Glutamatergic neuron (in vitro differentiated cells): ENCODE measurements at regions not wholly inside any gene's neighbourhood (a gene's known extent, or its start where the extent isn't known, plus 50 kb on each side); places are given as distances from the start of the nearest gene placed in this dataset.

ENCODE experiments used
- DNase-seq: peaks from one replicate; pipeline ENCODE4 v3.0.0; 2022
- H3K27ac Mint-ChIP-seq: one replicate; pipeline ENCODE4 v1.8.0; 2020; ENCODE audit warnings: mild to moderate bottlenecking, mixed read lengths, inconsistent platforms; ENCODE audit not compliant: unreplicated experiment
- H3K27me3 Mint-ChIP-seq: one replicate; pipeline ENCODE4 v1.8.0; 2020; ENCODE audit warnings: mild to moderate bottlenecking, moderate library complexity, mixed read lengths, inconsistent platforms; ENCODE audit not compliant: unreplicated experiment
- H3K36me3 Mint-ChIP-seq: one replicate; pipeline ENCODE4 v1.8.0; 2020; ENCODE audit warnings: mild to moderate bottlenecking, mixed read lengths, inconsistent platforms; ENCODE audit not compliant: unreplicated experiment
- H3K4me1 Mint-ChIP-seq: one replicate; pipeline ENCODE4 v1.8.0; 2020; ENCODE audit warnings: mild to moderate bottlenecking, low read depth, mixed read lengths, inconsistent platforms; ENCODE audit not compliant: unreplicated experiment
- H3K4me3 Mint-ChIP-seq: one replicate; pipeline ENCODE4 v1.8.0; 2020; ENCODE audit warnings: mild to moderate bottlenecking, mixed read lengths, inconsistent platforms; ENCODE audit not compliant: unreplicated experiment
- H3K9me3 Mint-ChIP-seq: one replicate; pipeline ENCODE4 v1.8.0; 2020; ENCODE audit warnings: mild to moderate bottlenecking, moderate library complexity, mixed read lengths, inconsistent platforms; ENCODE audit not compliant: unreplicated experiment
- TF ChIP-seq, protein P1 (sequence below): fragments of 200-600 bp; sonication (generic); IDR thresholded peaks from one replicate; pipeline ENCODE4 v1.5.0; 2021; ENCODE audit not compliant: partially characterized antibody, unreplicated experiment

DNA sequence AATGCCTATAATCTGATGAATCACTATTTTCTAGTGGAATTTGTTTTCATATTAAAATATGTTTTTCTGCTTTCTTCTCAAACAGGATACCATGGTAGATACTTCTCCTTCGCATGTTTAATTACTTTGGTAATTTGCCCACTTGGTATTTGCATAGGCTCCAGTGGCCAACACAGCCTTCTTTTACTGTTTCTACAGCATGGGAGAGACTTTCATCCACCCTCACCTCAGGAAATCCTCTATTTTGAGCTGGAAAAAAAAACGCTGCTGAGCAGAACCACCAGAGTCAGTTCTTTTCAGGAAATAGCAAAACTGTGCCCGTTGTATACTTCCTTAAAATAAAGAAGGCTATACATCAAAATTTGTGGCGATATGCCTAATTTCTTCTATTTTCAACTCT is 213.3 kb downstream of the MDFIC start:
- no peak for DNase-seq
- Mint-ChIP-seq H3K9me3 (no peaks in the 10 kb centered on the region), H3K4me3 (no peak overlapping the region), H3K4me1 (no peaks in the 10 kb centered on the region), H3K27ac (no peak overlapping the region), H3K36me3 (no peaks in the 10 kb centered on the region), H3K27me3 (no peaks in the 10 kb centered on the region)
- TF ChIP-seq, protein P1, sequence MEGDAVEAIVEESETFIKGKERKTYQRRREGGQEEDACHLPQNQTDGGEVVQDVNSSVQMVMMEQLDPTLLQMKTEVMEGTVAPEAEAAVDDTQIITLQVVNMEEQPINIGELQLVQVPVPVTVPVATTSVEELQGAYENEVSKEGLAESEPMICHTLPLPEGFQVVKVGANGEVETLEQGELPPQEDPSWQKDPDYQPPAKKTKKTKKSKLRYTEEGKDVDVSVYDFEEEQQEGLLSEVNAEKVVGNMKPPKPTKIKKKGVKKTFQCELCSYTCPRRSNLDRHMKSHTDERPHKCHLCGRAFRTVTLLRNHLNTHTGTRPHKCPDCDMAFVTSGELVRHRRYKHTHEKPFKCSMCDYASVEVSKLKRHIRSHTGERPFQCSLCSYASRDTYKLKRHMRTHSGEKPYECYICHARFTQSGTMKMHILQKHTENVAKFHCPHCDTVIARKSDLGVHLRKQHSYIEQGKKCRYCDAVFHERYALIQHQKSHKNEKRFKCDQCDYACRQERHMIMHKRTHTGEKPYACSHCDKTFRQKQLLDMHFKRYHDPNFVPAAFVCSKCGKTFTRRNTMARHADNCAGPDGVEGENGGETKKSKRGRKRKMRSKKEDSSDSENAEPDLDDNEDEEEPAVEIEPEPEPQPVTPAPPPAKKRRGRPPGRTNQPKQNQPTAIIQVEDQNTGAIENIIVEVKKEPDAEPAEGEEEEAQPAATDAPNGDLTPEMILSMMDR, result no peak

DNA sequence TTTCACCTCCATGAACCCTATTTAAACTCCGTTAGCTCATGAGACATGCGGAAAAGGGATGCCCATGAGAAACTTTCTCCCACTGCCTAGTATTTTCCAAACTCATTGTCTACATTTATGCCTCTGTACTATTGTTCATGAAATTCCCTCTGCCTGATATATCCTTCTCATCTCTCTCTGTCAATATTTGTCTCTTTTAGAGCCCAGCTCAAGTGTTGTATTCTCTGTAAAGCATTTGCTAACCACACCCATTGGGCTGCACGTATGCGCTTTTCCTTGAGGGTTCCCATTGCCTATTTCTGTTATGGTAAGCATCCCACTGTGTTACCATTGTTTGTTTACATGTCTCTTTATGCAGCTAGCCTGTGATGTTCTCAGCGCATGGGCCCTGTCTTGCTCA is 211.4 kb downstream of the MDFIC start:
- H3K27ac Mint-ChIP-seq, result no peak overlapping the region
- TF ChIP-seq, protein P1, result no peak
- H3K27me3 Mint-ChIP-seq, result no peaks in the 10 kb centered on the region
- no peaks in the 10 kb centered on the region for H3K9me3 Mint-ChIP-seq
- DNase-seq, result no peak
- H3K4me3 Mint-ChIP-seq, result no peak overlapping the region
- no peaks in the 10 kb centered on the region for H3K36me3 Mint-ChIP-seq
- H3K4me1 Mint-ChIP-seq, result no peaks in the 10 kb centered on the region

DNA sequence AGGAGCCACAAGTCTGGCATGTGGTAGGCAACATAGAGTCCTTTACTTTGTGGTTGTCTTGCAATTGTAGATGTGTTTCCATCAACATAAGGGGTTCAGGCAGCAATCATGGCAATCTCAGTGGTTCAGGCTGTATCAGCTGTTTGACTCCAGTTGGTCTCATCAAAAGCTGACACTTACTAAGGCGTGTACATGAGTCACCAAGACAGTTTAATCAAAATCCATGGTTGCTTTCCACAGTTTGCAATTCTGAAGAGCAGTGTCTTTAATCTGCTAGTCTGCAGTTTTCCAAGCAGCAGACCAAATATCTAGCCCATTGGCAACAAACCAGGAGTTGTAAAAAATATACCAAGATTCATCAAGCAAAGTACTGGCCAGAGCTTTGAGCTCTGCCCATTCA is 210.2 kb downstream of the MDFIC start:
- H3K4me3 Mint-ChIP-seq, result no peak overlapping the region
- TF ChIP-seq, protein P1, result no peak
- no peaks in the 10 kb centered on the region for H3K4me1 Mint-ChIP-seq
- H3K9me3 Mint-ChIP-seq, result no peaks in the 10 kb centered on the region
- no peak overlapping the region for H3K27ac Mint-ChIP-seq
- no peak for DNase-seq
- H3K36me3 Mint-ChIP-seq, result no peaks in the 10 kb centered on the region
- H3K27me3 Mint-ChIP-seq, result no peaks in the 10 kb centered on the region

DNA sequence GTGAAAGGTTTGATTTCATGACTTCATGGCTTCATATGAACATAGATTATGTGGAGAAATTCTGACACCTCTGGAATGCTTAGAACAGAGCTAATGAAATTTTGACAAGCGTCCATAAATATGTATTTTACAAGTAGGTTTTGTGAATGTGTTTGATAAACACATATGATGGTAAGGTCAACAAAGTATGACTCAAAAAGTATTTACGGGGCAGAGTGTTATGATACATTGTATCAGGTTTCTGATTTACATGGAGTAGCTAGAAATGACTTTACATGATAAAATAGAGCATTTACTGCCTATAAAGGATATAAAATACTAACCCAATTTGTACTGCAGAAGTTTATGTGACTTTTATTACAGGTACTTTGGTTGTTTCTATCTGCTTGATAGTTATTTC is 206.3 kb downstream of the MDFIC start:
- Mint-ChIP-seq H3K27ac (no peak overlapping the region), H3K4me1 (no peaks in the 10 kb centered on the region), H3K36me3 (no peaks in the 10 kb centered on the region), H3K4me3 (no peak overlapping the region), H3K9me3 (peaks cover 2% of the 10 kb centered on the region), H3K27me3 (no peaks in the 10 kb centered on the region)
- DNase-seq, result no peak
- TF ChIP-seq, protein P1, result no peak

DNA sequence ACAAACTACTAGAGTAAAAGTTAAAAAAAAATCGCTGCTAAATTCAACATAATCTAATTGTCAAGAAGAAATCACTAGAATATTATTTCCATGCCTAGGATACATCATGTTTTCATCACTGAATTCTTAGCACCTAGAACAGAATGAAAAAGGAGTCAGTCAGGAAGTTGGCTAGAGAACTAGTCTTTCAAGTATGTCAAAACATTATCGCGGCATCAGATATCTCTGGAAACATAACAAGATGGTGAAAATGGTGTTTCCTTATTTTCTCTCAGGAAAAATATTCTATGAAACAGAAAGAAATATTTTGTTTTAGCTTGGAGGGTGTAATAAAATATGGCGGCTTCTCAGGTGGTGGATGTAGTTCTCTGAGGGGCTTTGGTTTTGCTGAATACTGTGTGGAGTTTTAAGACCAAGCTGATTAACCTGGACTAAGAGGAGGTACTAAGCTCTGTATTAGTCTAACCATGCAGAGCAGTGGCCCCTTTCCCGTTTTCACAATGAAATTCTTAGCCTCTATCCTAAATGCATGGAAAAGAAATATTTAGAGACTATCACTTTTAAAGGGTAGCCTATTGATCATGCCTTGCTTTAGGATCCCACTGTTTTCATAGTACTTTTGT is 205.6 kb downstream of the MDFIC start:
- DNase-seq, result no peak
- no peak overlapping the region for H3K27ac Mint-ChIP-seq
- no peak overlapping the region for H3K4me3 Mint-ChIP-seq
- TF ChIP-seq, protein P1, result no peak
- H3K4me1 Mint-ChIP-seq, result no peaks in the 10 kb centered on the region
- no peaks in the 10 kb centered on the region for H3K36me3 Mint-ChIP-seq
- H3K9me3 Mint-ChIP-seq, result peaks cover 2% of the 10 kb centered on the region
- no peaks in the 10 kb centered on the region for H3K27me3 Mint-ChIP-seq
